Skeletal muscle cell (primary cell): ENCODE measurements at regions not wholly inside any gene's neighbourhood (a gene's known extent, or its start where the extent isn't known, plus 50 kb on each side); places are given as distances from the start of the nearest gene placed in this dataset.
A peak's percentile ranks its signal among the peaks of the same experiment; 100 is the strongest.

Experiments
- DNase-seq: peaks from one replicate; pipeline ENCODE4 v3.0.0-alpha.2; 2010; ENCODE audit warnings: low read depth
- H3K4me3 ChIP-seq: 2 replicates; pipeline ENCODE4 v1.5.1; 2011; ENCODE audit warnings: low read depth, mild to moderate bottlenecking, control low read depth, low read length, moderate library complexity

GRCh38 chr11:76277298-76278175 lies 71.2 kb upstream of the WNT11 start:
- no peak overlapping the region for H3K4me3 ChIP-seq
- no peak for DNase-seq

- no peak for DNase-seq
- H3K4me3 ChIP-seq: no peak overlapping the region
These were observed 70.5 kb upstream of the WNT11 start for GRCh38 chr11:76276781-76277155.

DNA sequence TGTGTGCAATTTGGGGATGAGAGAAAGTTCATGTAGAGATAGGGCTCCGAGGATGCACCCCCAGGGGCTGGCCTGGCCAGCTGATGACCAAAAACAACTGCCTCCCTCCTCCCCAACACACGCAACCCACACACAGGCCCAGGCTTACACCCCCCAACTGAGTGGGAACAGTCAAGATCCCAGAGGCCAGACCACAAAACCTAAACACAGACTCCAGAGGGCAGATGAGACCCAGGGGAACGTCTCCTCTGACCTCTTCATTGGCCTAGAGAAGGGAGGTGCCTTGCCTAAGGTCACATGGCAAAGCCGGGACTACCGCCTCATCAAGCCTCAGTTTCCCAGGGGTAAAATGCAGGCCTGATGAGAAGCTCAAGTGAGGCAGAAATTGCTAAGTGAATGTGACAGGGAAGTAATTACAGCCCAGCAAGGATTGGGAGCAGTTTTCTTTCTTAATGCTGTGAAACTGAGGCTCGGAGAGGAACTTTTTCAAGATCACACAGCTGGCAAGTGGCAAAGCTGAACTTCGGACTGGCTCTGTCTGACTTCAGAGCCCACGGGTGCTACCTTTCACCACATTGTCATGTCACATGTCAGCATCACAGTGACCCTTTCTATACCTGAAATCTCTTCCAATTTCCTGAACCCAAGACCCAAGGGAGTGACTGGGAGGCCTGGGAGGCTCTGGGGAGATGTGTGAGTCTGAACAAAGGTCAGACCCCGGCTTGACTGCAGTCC lies 69.9 kb upstream of the WNT11 start:
- H3K4me3 ChIP-seq: no peak overlapping the region
- no peak for DNase-seq

GRCh38 chr11:76275446-76275845 lies 69.1 kb upstream of the WNT11 start:
- no peak for DNase-seq
- H3K4me3 ChIP-seq: no peak overlapping the region

- H3K4me3 ChIP-seq: no peak overlapping the region
- DNase-seq: no peak
These were observed 64.8 kb upstream of the WNT11 start for GRCh38 chr11:76271068-76271467.

GRCh38 chr11:76270389-76270788 lies 64.1 kb upstream of the WNT11 start:
- no peak overlapping the region for H3K4me3 ChIP-seq
- peak; percentile 51 for DNase-seq

- H3K4me3 ChIP-seq: no peak overlapping the region
- no peak for DNase-seq
These were observed 63.5 kb upstream of the WNT11 start for GRCh38 chr11:76269661-76270261.

GRCh38 chr11:76269247-76269646 lies 62.9 kb upstream of the WNT11 start:
- H3K4me3 ChIP-seq: no peak overlapping the region

DNA sequence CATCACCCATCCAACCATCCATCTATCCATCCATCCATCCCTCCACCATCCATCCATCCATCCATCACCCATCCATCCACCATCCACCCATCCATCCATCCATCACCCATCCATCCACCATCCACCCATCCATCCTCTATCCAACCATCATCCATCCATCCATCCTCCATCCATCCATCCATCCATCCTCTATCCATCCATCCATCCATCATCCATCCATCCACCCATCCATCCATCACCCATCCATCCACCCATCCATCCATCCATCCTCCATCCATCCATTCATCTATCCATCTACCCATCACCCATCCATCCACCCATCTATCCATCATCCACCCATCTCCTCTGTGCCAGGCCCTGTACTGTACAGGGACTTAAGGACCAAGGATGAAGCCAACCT lies 62.2 kb upstream of the WNT11 start:
- DNase-seq: no peak
- no peak overlapping the region for H3K4me3 ChIP-seq

More at GRCh38 chr11:76269247-76269646, 62.9 kb upstream of the WNT11 start:
- DNase-seq: no peak

DNA sequence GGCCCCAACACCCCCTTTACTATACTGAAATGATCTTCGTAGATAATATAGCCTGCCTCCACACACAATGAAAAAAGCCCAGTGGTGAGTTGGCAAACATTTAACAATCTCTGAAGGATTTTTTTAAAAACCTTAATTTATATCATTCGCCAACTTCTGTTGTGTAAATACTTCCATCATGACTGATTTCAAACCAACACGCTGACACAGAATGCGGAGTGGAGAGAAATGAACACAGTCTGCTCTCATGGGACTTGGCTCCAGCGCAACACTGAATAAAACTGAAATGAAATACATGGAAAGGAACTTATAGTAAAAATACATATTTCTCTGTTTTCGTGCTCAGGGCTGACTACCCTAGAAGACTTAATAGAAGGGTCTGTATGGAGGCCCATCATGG lies 61.3 kb upstream of the WNT11 start:
- peak; percentile 53 for DNase-seq
- H3K4me3 ChIP-seq: no peak overlapping the region

DNA sequence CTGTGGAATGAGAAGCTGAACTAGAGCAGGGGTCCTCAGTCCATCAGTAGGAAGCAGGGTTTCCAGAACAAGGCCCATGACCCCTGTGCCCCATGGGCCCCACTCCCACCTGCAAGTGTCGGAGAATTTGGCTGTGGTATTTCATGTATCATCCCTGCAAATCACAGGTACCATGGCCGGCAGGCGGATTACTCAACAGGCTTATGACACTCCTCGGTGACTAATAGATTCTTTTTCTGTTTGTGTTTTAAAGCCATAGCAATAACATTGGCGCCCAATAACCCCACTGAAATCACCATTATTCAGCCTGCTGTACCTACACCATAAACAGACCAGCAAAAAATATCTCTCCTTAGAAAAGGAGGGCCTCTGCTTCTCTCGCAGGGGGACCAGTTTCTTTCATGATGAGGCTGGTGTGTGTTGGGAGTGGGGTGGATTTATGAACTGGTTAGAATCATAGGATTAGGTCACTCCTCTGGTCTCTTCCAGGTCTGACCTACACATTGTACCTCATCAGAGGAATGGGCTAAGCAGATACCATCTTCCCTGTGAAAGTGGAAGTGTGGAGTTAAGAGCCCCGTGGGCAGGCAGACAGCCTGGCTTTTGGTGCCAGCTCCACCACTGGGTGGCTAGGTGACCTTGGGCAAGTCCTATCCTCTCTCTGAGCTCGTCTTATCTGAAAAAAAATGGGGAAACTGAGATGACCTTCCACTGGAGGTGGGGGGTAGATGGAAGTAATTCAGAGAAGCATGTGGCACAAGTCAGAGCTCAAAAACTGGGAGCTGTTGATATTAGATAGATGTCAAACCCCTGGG lies 60.2 kb upstream of the WNT11 start:
- DNase-seq: peak; percentile 53
- H3K4me3 ChIP-seq: no peak overlapping the region

DNA sequence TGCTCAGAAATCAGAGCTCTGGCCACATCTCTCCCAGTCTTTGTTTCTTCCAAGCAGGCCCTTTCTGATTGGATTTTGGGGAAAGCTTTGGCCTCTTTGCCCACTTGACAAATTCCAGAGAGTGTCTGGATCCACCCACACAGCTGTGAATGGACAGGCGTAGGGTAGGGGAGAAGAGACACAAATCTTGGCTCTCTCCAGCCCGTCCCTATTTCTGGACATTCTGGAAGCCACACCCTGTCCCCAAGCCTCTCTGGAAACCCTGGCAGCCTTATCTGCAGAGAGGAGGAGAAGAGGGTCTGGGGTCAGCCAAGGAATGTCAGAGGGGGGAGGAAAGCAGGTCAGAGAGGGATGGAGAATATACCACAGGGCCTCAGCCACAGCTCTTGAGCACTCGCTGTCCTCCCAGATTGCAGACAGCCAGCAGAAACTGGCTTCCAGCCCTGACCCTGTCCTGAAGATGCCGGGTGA lies 59.5 kb upstream of the WNT11 start:
- H3K4me3 ChIP-seq: no peak overlapping the region
- DNase-seq: no peak

GRCh38 chr11:76263657-76264056 lies 57.4 kb upstream of the WNT11 start:
- DNase-seq: no peak
- no peak overlapping the region for H3K4me3 ChIP-seq

GRCh38 chr11:76263166-76263565 lies 56.9 kb upstream of the WNT11 start:
- no peak overlapping the region for H3K4me3 ChIP-seq
- DNase-seq: no peak

DNA sequence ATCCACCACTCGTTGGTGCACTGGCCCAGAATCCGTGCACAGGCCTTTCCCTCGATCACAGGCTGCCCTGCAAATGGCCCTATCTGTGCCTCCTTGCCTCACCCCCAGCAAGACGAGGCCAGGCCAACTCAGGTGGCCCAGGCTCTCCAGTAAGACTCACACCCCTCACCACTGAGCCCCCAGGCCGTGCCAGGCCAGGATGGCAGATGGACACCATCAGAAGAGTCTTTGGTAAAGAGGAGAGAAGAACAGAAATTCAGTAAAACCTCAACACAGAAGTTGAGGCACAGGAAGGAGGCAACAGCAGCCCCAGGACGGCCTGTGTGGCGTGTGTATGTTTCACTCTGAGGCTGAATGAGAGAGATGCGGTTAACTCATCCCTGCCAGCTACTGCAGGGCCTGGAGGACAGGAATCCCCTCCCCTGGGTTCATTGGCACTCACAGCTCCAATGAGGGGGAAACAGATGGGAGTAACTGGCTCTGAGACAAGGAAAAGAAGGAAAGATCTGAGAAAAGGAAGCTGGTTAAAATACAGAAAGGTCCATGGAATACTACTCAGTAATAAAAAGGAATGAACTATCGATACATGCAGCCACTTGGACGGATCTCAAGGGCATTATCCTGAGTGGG lies 54.1 kb upstream of the WNT11 start:
- DNase-seq: no peak
- H3K4me3 ChIP-seq: no peak overlapping the region

- no peak for DNase-seq
- H3K4me3 ChIP-seq: no peak overlapping the region
These were observed 53.1 kb upstream of the WNT11 start for GRCh38 chr11:76259299-76259908.

DNA sequence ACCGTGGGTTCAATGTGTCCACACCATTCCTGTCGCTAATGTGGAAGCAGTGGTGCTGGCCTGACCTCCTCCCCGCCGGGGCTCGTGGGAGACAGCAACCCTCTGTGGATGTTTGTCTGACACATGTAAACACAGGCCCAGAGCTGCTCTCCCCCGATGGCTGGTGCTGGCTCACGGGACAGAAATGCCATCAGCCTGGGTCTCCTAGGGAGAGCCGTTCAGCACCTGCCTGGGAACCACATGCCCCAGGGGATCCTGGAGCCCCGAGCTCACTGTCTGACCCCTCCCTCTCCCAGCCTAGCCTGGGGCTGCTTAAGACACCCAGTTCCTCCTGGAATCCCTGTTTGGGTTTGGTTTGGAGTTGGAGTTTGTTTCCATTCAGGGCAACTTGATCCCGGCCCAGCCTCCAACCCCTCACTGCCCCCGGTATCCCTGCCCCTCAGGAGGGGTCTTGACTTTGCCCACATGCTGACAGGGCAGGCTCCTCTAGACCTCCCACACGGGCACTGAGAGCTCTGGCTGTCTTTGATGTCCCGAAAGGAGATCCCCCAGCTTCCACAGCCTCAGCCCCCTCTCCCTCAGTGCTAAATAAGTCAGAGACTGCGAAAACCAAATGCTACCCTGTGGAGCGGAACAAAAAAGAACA lies 50.9 kb upstream of the WNT11 start:
- H3K4me3 ChIP-seq: no peak overlapping the region
- no peak for DNase-seq

DNA sequence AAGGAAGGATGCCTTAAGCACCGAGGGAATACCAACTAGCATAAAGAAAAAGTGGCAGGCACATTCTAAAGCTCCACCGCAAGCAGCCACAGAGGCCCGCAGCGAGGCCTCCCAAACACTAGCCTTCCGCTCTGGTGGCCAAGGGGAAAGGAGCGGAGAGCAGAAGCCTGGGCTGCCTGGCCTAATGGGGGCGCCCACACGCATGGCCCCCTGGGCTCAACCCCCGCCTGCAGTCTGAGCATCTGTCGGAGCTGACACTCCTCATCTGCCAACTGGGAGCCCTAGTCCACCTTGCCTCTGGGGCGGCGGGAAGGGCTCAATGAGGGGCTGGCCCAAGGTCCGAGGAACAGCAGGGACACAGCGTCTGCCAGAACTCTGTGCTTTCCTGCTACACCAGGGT lies 50.1 kb upstream of the WNT11 start:
- H3K4me3 ChIP-seq: no peak overlapping the region
- DNase-seq: no peak
